Lower lobe of right lung (tissue), 2 donors: ENCODE measurements at regions not wholly inside any gene's neighbourhood (a gene's known extent, or its start where the extent isn't known, plus 50 kb on each side); places are given as distances from the start of the nearest gene placed in this dataset.

Source experiments
- ATAC-seq, 2 donors: fragments of 200-7000 bp; cut with Tn5 transposase; one replicate each; pipeline ENCODE4 v1.9.1; 2020 to 2022; ENCODE audit warnings: mild to moderate bottlenecking in 2 of 2, moderate library complexity in 2 of 2
- DNase-seq: peaks from one replicate; pipeline ENCODE4 v3.0.0-alpha.2; 2020
- H3K27ac ChIP-seq: fragments of 200-600 bp; one replicate; pipeline ENCODE4 v1.8.0; 2022
- H3K27me3 ChIP-seq: fragments of 200-600 bp; one replicate; pipeline ENCODE4 v1.8.0; 2022; ENCODE audit warnings: low read depth
- H3K36me3 ChIP-seq: fragments of 200-600 bp; one replicate; pipeline ENCODE4 v1.8.0; 2022; ENCODE audit warnings: mild to moderate bottlenecking
- H3K4me1 ChIP-seq: fragments of 200-600 bp; one replicate; pipeline ENCODE4 v1.8.0; 2022
- H3K4me3 ChIP-seq: fragments of 200-600 bp; one replicate; pipeline ENCODE4 v1.8.0; 2022; ENCODE audit warnings: mild to moderate bottlenecking
- H3K9me3 ChIP-seq: fragments of 200-600 bp; one replicate; pipeline ENCODE4 v1.8.0; 2022
- CTCF ChIP-seq: fragments of 200-600 bp; IDR thresholded peaks from one replicate; pipeline ENCODE4 v1.8.0; 2022; ENCODE audit warnings: antibody characterized with exemption, mild to moderate bottlenecking
- intact Hi-C: fragments of 100-400 bp; cut with DNase I; formaldehyde crosslinking; loops from one replicate; pipeline ENCODE4 v1.11.0; 2022
- donor health status: DM: no; HTN: yes; CAD: no; lungs with severe emphysema.

- H3K27me3 ChIP-seq: no peaks in the 10 kb centered on the region
- no peaks in the 10 kb centered on the region for H3K36me3 ChIP-seq
- intact Hi-C loops: no loop called here
- no peaks in the 10 kb centered on the region for H3K9me3 ChIP-seq
- ATAC-seq: no peak
- H3K4me1 ChIP-seq: no peaks in the 10 kb centered on the region
- no peak overlapping the region for H3K27ac ChIP-seq
- H3K4me3 ChIP-seq: no peak overlapping the region
- no peak for DNase-seq
- no peak for TF ChIP-seq CTCF
Observed at GRCh38 chr15:29428925-29429573, 159.4 kb upstream of the NSMCE3 start.

GRCh38 chr15:29425864-29426263, 156.2 kb upstream of the NSMCE3 start:
- intact Hi-C loops: no loop called here

GRCh38 chr15:29424118-29424517, 154.5 kb upstream of the NSMCE3 start:
- H3K9me3 ChIP-seq: no peaks in the 10 kb centered on the region
- no peaks in the 10 kb centered on the region for H3K36me3 ChIP-seq
- intact Hi-C loops: no loop called here
- H3K4me1 ChIP-seq: no peaks in the 10 kb centered on the region
- DNase-seq: no peak
- H3K27ac ChIP-seq: no peak overlapping the region
- no peaks in the 10 kb centered on the region for H3K27me3 ChIP-seq
- no peak for ATAC-seq
- no peak for TF ChIP-seq CTCF
- H3K4me3 ChIP-seq: no peak overlapping the region

More at GRCh38 chr15:29425864-29426263, 156.2 kb upstream of the NSMCE3 start:
- Histone ChIP-seq H3K4me3 (no peak overlapping the region), H3K36me3 (no peaks in the 10 kb centered on the region), H3K9me3 (no peaks in the 10 kb centered on the region), H3K4me1 (no peaks in the 10 kb centered on the region), H3K27me3 (no peaks in the 10 kb centered on the region), H3K27ac (no peak overlapping the region)
- ATAC-seq (no peak), DNase-seq (no peak)
- TF ChIP-seq CTCF: no peak

- intact Hi-C loops: no loop called here
- H3K27me3 ChIP-seq: no peaks in the 10 kb centered on the region
- DNase-seq (no peak), ATAC-seq (no peak)
- no peak overlapping the region for H3K4me3 ChIP-seq
- H3K36me3 ChIP-seq: no peaks in the 10 kb centered on the region
- H3K4me1 ChIP-seq: no peaks in the 10 kb centered on the region
- no peak for TF ChIP-seq CTCF
- no peak overlapping the region for H3K27ac ChIP-seq
- H3K9me3 ChIP-seq: no peaks in the 10 kb centered on the region
Observed at GRCh38 chr15:29422606-29423005, 153.0 kb upstream of the NSMCE3 start.

GRCh38 chr15:29420188-29420587, 150.6 kb upstream of the NSMCE3 start:
- TF ChIP-seq CTCF: no peak
- H3K4me1 ChIP-seq: no peaks in the 10 kb centered on the region
- no peaks in the 10 kb centered on the region for H3K36me3 ChIP-seq
- no peak overlapping the region for H3K4me3 ChIP-seq
- H3K9me3 ChIP-seq: no peaks in the 10 kb centered on the region
- DNase-seq (no peak), ATAC-seq (no peak)
- H3K27ac ChIP-seq: no peak overlapping the region
- intact Hi-C loops: no loop called here
- no peaks in the 10 kb centered on the region for H3K27me3 ChIP-seq
